Esophagus muscularis mucosa (tissue), 3 donors: ENCODE measurements at regions not wholly inside any gene's neighbourhood (a gene's known extent, or its start where the extent isn't known, plus 50 kb on each side); places are given as distances from the start of the nearest gene placed in this dataset.

Source experiments
- EP300 ChIP-seq: sonication (generic); formaldehyde crosslinking; IDR thresholded peaks from one replicate; pipeline ENCODE4 v1.6.1; 2017; ENCODE audit warnings: antibody characterized with exemption
- TF ChIP-seq, protein P1 (sequence below), 3 experiments: fragments of 200-600 bp in 2 of 3; fragments of 450-650 bp in 1 of 3; sonication (generic) in 2 of 3; IDR thresholded peaks; one replicate each; pipeline ENCODE4 v1.5.1; 2017 to 2019; ENCODE audit warnings: antibody characterized with exemption in 3 of 3, mild to moderate bottlenecking in 2 of 3, moderate library complexity in 1 of 3

DNA sequence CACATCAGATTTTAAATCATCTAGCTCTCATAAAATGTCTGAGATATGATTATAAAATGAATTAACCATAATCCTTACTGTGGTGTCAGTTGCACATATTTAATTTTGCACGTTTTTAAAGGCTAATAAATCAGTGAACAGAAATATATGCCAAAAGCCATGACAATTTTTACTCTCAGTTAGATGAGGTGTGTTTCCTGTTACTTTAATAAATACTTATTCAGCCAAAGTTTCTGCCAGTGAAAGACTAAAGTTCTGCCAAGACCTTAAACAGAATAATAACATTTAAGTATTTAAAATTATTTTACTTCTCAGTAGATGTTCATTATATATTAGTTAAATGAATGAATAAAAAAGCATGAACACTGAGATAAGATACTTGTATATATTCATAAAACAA lies 1150.1 kb downstream of the NAALADL2 start:
- TF ChIP-seq, protein P1, sequence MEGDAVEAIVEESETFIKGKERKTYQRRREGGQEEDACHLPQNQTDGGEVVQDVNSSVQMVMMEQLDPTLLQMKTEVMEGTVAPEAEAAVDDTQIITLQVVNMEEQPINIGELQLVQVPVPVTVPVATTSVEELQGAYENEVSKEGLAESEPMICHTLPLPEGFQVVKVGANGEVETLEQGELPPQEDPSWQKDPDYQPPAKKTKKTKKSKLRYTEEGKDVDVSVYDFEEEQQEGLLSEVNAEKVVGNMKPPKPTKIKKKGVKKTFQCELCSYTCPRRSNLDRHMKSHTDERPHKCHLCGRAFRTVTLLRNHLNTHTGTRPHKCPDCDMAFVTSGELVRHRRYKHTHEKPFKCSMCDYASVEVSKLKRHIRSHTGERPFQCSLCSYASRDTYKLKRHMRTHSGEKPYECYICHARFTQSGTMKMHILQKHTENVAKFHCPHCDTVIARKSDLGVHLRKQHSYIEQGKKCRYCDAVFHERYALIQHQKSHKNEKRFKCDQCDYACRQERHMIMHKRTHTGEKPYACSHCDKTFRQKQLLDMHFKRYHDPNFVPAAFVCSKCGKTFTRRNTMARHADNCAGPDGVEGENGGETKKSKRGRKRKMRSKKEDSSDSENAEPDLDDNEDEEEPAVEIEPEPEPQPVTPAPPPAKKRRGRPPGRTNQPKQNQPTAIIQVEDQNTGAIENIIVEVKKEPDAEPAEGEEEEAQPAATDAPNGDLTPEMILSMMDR (IDR thresholded peaks at IDR 0.05), result no peak
- no peak for TF ChIP-seq EP300
